Vagina (tissue), 2 donors: ENCODE measurements at regions not wholly inside any gene's neighbourhood (a gene's known extent, or its start where the extent isn't known, plus 50 kb on each side); places are given as distances from the start of the nearest gene placed in this dataset.

Source experiments
- CTCF ChIP-seq, 3 experiments: fragments of 450-650 bp in 2 of 3; fragments of 200-600 bp in 1 of 3; sonication (generic) in 1 of 3; IDR thresholded peaks; one replicate each; pipeline ENCODE4 v1.5.1; 2017 to 2019; ENCODE audit warnings: antibody characterized with exemption in 3 of 3, mild to moderate bottlenecking in 2 of 3, moderate library complexity in 2 of 3
- POLR2A ChIP-seq, 2 donors: fragments of 450-650 bp; IDR thresholded peaks; one replicate each; pipeline ENCODE4 v1.6.1; 2017; ENCODE audit warnings: antibody characterized with exemption in 2 of 2, mild to moderate bottlenecking in 2 of 2, moderate library complexity in 2 of 2
- POLR2AphosphoS5 ChIP-seq, 2 donors: sonication (generic); formaldehyde crosslinking; IDR thresholded peaks; one replicate each; pipeline ENCODE4 v1.9.0; 2017; ENCODE audit warnings: antibody characterized with exemption in 2 of 2, mild to moderate bottlenecking in 2 of 2, low read depth in 1 of 2; ENCODE audit not compliant: insufficient read depth in 1 of 2

GRCh38 chr4:96642490-96642889 is 802.6 kb downstream of the PDHA2 start:
- TF ChIP-seq CTCF (IDR thresholded peaks at IDR 0.05) (no peak), POLR2A (IDR thresholded peaks at IDR 0.05) (no peak), POLR2AphosphoS5 (IDR thresholded peaks at IDR 0.05; ENCODE audit: insufficient read depth in 1 of 2, low read depth in 1 of 2) (no peak)
